Naive thymus-derived CD8-positive, alpha-beta T cell (primary cell): ENCODE measurements at regions not wholly inside any gene's neighbourhood (a gene's known extent, or its start where the extent isn't known, plus 50 kb on each side); places are given as distances from the start of the nearest gene placed in this dataset.

Experiments used
- ATAC-seq, 2 donors: fragments of 150-1000 bp; cut with Tn5 transposase in 1 of 2; sonication (Bioruptor Pico), chemical (Tn5 transposase) in 1 of 2; 1 replicate in 1 of 2; 2 replicates in 1 of 2; pipeline ENCODE4 v1.10.0; 2021; ENCODE audit warnings: mild to moderate bottlenecking in 2 of 2, moderate library complexity in 2 of 2
- POLR2A ChIA-PET: fragments of 350-600 bp; sonication (Branson Sonifier 250); formaldehyde crosslinking; loops from one replicate; lab custom pipeline; 2021; ENCODE audit warnings: antibody characterized with exemption; lab: Charles Lee
- DNase-seq, 10 donors: peaks; one replicate each; pipeline versions ENCODE4 v3.0.0 to v3.0.0-alpha.2; 2020 to 2022
- H3K27ac Mint-ChIP-seq, 10 donors: one replicate each; pipeline ENCODE4 v1.8.0; 2020 to 2022; ENCODE audit warnings: mild to moderate bottlenecking in 10 of 10, mixed read lengths in 10 of 10, moderate library complexity in 4 of 10, inconsistent platforms in 1 of 10
- H3K27me3 Mint-ChIP-seq, 5 donors: one replicate each; pipeline ENCODE4 v1.8.0; 2021 to 2022; ENCODE audit warnings: mixed read lengths in 5 of 5
- H3K36me3 Mint-ChIP-seq, 3 donors: one replicate each; pipeline ENCODE4 v1.8.0; 2020 to 2022; ENCODE audit warnings: mixed read lengths in 3 of 3, mild to moderate bottlenecking in 2 of 3, inconsistent platforms in 1 of 3
- H3K4me1 Mint-ChIP-seq, 4 donors: one replicate each; pipeline ENCODE4 v1.8.0; 2021 to 2022; ENCODE audit warnings: mixed read lengths in 4 of 4
- H3K4me3 Mint-ChIP-seq, 10 donors: one replicate each; pipeline ENCODE4 v1.8.0; 2020 to 2022; ENCODE audit warnings: mild to moderate bottlenecking in 10 of 10, mixed read lengths in 10 of 10, moderate library complexity in 6 of 10, inconsistent platforms in 1 of 10
- H3K9me3 Mint-ChIP-seq, 9 donors: one replicate each; pipeline ENCODE4 v1.8.0; 2020 to 2022; ENCODE audit warnings: mixed read lengths in 9 of 9, mild to moderate bottlenecking in 3 of 9, inconsistent platforms in 1 of 9, moderate library complexity in 1 of 9

DNA sequence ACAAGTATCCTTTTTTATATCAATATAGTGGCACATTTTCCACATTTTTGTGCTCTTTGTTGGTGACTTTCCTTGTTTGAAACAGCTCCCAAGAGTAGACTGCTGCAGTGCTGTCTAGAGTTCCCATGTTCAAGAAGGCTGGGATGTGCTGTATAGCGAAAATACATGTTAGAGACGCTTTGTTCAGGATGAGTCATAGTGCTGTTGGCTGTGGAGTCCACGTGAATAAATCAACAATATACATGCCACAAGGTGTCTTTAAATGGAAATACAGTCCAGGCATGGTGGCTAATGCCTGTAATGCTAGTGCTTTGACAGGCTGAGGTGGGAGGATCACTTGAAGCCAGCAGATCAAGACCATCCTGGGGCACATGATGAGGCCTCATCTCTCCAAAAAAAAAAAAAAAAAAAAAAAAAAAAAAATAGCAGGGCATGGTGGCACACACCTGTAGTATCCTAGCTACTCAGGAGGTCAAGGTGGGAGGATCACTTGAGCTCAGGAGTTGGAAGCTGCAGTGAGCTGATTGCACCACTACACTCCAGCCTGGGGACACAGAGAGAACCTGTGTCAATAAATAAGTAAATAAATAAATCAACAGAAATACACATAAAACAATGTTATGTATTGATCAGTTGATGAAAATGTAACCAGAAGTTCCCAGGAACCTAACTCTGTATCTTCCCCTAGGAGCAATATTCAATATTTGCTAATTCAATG, 256.8 kb upstream of the STS start:
- H3K36me3 Mint-ChIP-seq, result peaks cover 0 to 9% (median 0%) of the 10 kb centered on the region in 3 donors
- DNase-seq (no peak), ATAC-seq (no peak)
- H3K27ac Mint-ChIP-seq, result no peak overlapping the region
- H3K27me3 Mint-ChIP-seq, result no peaks in the 10 kb centered on the region
- POLR2A ChIA-PET, result no interaction called here
- no peak overlapping the region for H3K4me3 Mint-ChIP-seq
- H3K4me1 Mint-ChIP-seq, result peaks cover 0 to 3% (median 0%) of the 10 kb centered on the region in 4 donors
- peaks cover 0 to 19% (median 9%) of the 10 kb centered on the region in 9 donors for H3K9me3 Mint-ChIP-seq

DNA sequence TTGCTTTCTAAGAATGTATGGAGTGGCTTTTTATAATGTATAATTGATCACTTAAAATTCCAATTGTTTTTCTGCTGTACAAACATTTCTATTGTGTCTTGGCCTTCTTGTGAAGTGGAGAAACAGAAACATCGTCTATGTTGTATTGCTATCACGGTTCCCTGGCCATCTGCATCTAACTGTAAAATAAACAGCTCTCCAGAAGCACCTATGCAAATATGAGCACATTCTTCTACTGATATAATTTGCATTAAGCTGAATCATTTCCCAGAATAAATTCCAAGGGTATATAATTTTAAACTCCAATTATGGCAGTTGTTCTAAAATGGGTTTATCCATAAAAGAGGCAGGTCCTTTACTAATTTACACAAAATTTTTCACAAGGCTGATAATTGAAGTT, 261.6 kb upstream of the STS start:
- no peak for DNase-seq
- ATAC-seq, result no peak
- H3K27me3 Mint-ChIP-seq, result no peaks in the 10 kb centered on the region
- POLR2A ChIA-PET, result no interaction called here
- H3K4me1 Mint-ChIP-seq, result no peaks in the 10 kb centered on the region
- no peak overlapping the region for H3K27ac Mint-ChIP-seq
- H3K9me3 Mint-ChIP-seq, result peaks cover 0 to 4% (median 0%) of the 10 kb centered on the region in 9 donors
- no peaks in the 10 kb centered on the region for H3K36me3 Mint-ChIP-seq
- H3K4me3 Mint-ChIP-seq, result no peak overlapping the region

DNA sequence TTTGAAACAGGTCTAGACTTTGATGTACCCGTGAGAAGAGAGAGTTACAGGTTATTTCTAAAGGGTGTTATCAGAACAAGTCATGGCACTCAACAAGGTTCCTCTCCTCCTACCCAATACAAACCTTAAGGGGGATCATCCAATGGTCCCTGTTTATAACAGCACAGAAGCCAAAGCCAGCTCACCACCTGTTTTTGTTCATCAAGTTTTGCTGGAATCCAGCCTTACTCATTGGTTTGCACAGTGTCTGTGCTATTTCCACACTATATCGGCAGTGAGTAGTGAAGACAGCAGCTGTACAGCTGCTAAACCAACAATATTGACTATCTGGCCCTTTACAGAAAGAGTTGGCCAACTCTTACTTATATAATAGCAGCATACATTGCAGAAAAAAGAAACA, 262.1 kb upstream of the STS start:
- H3K9me3 Mint-ChIP-seq, result peaks cover 0 to 4% (median 0%) of the 10 kb centered on the region in 9 donors
- H3K27me3 Mint-ChIP-seq, result no peaks in the 10 kb centered on the region
- ATAC-seq, result no peak
- H3K27ac Mint-ChIP-seq, result no peak overlapping the region
- H3K4me1 Mint-ChIP-seq, result no peaks in the 10 kb centered on the region
- no peaks in the 10 kb centered on the region for H3K36me3 Mint-ChIP-seq
- POLR2A ChIA-PET, result no interaction called here
- no peak for DNase-seq
- H3K4me3 Mint-ChIP-seq, result no peak overlapping the region

DNA sequence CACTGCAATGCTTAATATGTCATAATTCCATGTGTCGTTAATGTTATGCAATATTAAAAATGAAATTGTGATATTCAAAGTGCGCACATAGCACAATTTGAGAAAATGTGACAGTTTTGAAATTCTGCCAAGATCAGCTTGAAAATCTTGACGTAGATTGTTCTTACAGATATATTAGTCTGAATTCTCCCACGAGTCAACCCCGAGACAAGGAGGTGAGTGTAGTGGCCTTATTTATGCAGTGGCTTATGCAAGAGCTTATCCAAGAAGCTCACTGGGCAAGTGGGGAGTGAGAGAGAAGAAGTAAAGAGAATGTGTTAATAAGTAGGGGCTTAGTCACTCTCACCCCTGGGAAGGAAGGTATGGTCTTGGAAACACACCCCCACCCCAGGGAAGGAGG, 286.1 kb upstream of the STS start:
- POLR2A ChIA-PET, result no interaction called here
- H3K27ac Mint-ChIP-seq, result no peak overlapping the region
- H3K4me3 Mint-ChIP-seq, result no peak overlapping the region
- DNase-seq (no peak), ATAC-seq (no peak)
- H3K9me3 Mint-ChIP-seq, result peaks cover 0 to 43% (median 11%) of the 10 kb centered on the region in 9 donors
- H3K4me1 Mint-ChIP-seq, result no peaks in the 10 kb centered on the region
- peaks cover 0 to 33% (median 2%) of the 10 kb centered on the region in 3 donors for H3K36me3 Mint-ChIP-seq
- no peaks in the 10 kb centered on the region for H3K27me3 Mint-ChIP-seq

DNA sequence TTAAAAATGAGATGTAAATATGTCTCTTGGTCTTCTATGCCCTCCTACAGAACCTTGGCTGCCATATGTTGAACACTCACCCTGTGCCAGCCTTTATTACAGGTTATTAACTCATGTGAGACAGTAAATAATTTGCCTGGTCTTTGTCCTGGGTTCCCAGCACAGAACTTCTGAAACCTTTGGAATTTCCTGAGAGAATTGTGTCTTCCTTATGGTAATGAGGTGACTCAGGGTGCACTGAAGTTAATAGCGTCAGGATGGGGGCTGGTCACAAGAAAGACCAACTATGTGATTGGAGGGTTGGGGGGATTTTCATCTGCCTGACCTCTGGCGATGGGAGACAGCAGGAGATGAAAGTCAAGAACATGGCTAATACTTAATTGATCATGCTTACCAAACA, 289.8 kb upstream of the STS start:
- ATAC-seq (no peak), DNase-seq (no peak)
- peaks cover 0 to 28% (median 9%) of the 10 kb centered on the region in 9 donors for H3K9me3 Mint-ChIP-seq
- peaks cover 0 to 24% (median 2%) of the 10 kb centered on the region in 3 donors for H3K36me3 Mint-ChIP-seq
- H3K27ac Mint-ChIP-seq, result no peak overlapping the region
- no peaks in the 10 kb centered on the region for H3K4me1 Mint-ChIP-seq
- no peaks in the 10 kb centered on the region for H3K27me3 Mint-ChIP-seq
- POLR2A ChIA-PET, result no interaction called here
- no peak overlapping the region for H3K4me3 Mint-ChIP-seq

DNA sequence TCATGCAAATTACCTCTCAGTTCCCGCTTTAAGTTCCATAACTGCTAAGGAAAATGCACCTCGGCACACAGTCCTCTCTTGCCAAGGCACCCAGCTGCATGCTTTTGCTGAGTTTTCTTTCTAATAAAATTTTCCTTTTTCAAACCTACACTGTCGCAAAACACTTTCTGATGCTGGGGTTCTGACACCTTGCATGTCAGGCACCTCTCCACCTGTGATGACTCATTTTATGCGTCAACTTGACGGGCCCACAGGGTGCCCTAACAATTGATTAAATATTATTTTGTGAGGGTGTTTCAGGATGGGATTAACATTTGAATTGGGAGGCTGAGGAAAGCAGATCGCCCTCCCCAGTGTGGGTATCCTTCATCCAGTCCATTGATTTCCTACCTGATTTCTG, 291.0 kb upstream of the STS start:
- Mint-ChIP-seq H3K4me1 (no peaks in the 10 kb centered on the region), H3K9me3 (peaks cover 0 to 25% (median 9%) of the 10 kb centered on the region in 9 donors), H3K4me3 (no peak overlapping the region), H3K27ac (no peak overlapping the region), H3K27me3 (no peaks in the 10 kb centered on the region), H3K36me3 (peaks cover 0 to 22% (median 2%) of the 10 kb centered on the region in 3 donors)
- DNase-seq, result no peak
- ATAC-seq, result no peak
- POLR2A ChIA-PET, result no interaction called here

DNA sequence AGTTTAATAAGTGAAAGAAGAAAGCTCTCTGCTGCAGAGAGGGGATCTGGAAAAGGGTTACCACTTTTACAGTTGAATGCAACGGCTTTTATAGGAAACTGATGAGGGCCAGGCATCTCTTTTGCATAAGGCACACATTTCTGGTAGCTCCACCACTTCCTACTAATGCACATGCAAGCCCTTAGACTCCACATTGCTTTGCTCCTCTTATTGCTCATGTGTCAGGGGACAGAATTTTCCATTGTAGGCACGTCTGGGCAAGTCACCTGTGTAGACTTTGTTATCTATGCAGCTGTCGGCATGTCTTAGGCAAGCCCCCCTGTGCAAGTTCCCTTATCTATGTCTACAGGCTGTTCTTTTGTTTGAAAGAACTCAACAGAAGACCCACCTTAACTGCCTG, 294.6 kb upstream of the STS start:
- no peaks in the 10 kb centered on the region for H3K27me3 Mint-ChIP-seq
- H3K27ac Mint-ChIP-seq, result no peak overlapping the region
- no peak overlapping the region for H3K4me3 Mint-ChIP-seq
- peaks cover 0 to 5% (median 0%) of the 10 kb centered on the region in 9 donors for H3K9me3 Mint-ChIP-seq
- POLR2A ChIA-PET, result no interaction called here
- H3K4me1 Mint-ChIP-seq, result no peaks in the 10 kb centered on the region
- no peaks in the 10 kb centered on the region for H3K36me3 Mint-ChIP-seq
- DNase-seq, result no peak
- ATAC-seq, result no peak

DNA sequence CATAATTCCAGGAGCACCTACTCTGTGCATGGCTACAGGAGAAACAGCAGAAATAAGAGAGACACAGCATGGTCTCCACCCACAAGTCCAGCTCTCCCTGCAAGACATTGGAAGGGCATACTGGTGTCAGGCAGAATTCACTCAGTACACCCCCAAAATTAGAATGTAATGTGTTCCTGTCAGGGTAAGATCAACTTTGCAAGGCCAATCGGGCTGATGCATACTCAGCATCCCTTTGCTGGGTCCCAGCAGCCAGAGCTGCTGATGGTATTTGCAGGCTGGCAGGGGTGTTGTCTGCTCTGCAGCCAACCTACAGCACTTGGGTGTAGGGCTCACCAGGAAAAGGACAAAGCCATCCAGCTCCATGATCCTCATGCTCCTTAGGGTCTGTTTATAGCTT, 295.4 kb upstream of the STS start:
- no peak for ATAC-seq
- H3K9me3 Mint-ChIP-seq, result peaks cover 0 to 9% (median 0%) of the 10 kb centered on the region in 9 donors
- no peaks in the 10 kb centered on the region for H3K4me1 Mint-ChIP-seq
- POLR2A ChIA-PET, result no interaction called here
- H3K27ac Mint-ChIP-seq, result no peak overlapping the region
- no peaks in the 10 kb centered on the region for H3K36me3 Mint-ChIP-seq
- no peak overlapping the region for H3K4me3 Mint-ChIP-seq
- no peak for DNase-seq
- no peaks in the 10 kb centered on the region for H3K27me3 Mint-ChIP-seq

DNA sequence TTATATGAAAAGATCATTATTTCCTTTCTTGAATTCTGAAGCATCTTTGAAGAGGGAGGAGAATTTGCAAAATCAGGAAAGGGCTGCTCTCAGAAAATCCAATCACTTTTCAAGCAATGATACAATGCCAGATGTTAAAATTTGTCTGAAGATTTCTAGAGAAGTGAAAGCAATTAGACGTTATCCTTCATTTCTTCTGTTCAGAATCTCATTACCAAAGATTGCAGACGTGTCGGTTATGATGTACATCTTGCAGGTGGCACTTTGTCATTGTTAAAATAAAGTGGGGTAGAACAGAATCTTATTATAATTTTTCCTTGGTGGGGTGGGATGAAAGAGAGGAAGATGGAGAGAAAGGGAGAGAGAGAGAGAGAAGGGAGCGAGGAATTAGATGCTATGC, 296.4 kb upstream of the STS start:
- H3K27me3 Mint-ChIP-seq, result no peaks in the 10 kb centered on the region
- H3K9me3 Mint-ChIP-seq, result peaks cover 0 to 10% (median 0%) of the 10 kb centered on the region in 9 donors
- no peak for DNase-seq
- ATAC-seq, result no peak
- H3K4me1 Mint-ChIP-seq, result no peaks in the 10 kb centered on the region
- no peak overlapping the region for H3K27ac Mint-ChIP-seq
- H3K36me3 Mint-ChIP-seq, result peaks cover 0 to 3% (median 0%) of the 10 kb centered on the region in 3 donors
- H3K4me3 Mint-ChIP-seq, result no peak overlapping the region
- POLR2A ChIA-PET, result no interaction called here

DNA sequence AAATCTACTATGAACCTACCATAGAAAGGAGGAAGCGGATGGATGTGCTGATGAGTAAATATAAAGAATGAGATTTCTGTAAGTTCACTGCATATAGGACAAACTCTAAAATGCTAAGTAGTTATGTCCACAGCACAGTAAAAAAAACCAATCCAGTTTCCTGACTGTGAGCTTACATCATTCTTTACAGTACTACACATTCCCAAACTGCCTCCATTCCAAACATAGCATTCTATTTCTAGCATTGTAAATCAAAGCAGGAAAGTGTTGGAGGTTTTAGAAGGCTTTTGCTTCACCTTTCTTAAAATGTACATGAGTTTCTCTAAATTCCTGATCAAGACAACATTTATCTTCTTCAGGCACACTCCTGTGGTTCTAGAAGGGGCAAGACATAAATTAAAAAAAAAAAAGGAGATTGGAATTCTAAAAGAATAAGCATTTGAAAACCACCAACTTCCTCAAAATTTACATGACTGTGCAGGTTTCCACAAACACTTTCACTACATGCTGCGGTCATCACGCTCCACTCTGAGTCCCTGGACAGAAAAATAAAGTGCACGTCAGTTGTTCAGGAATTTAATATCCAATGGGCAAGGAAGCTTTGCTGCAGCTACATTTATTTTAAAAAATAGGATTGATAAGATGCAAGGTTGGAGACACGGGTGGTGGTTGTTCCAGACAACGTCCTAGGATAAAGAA, 297.6 kb upstream of the STS start:
- DNase-seq (no peak), ATAC-seq (no peak)
- POLR2A ChIA-PET, result no interaction called here
- Mint-ChIP-seq H3K9me3 (peaks cover 0 to 12% (median 0%) of the 10 kb centered on the region in 9 donors), H3K27ac (no peak overlapping the region), H3K4me3 (no peak overlapping the region), H3K4me1 (no peaks in the 10 kb centered on the region), H3K27me3 (no peaks in the 10 kb centered on the region), H3K36me3 (peaks cover 0 to 3% (median 0%) of the 10 kb centered on the region in 3 donors)

DNA sequence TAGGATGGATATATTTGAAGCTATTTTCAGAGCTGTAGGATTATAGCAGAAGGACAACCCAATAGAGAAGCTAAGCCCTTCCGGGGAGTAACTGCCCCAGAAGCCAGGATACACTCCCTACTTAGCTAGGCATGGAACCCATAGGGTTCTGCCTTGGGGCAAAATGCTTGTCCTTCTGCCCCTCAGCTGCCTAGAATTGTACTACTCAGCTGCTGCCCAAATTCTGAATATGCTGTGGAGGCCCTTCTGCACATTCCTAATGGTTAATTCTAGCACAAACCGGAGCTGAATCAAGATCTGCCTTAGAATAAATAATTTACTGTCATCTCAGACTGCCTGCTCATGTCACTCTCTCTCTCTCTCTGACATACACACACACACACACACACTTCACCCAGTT, 297.7 kb upstream of the VCX3A start:
- DNase-seq, result no peak
- Mint-ChIP-seq H3K4me3 (no peak overlapping the region), H3K27me3 (peaks cover 0 to 4% (median 0%) of the 10 kb centered on the region in 5 donors), H3K27ac (no peak overlapping the region), H3K9me3 (no peaks in the 10 kb centered on the region), H3K4me1 (no peaks in the 10 kb centered on the region), H3K36me3 (no peaks in the 10 kb centered on the region)
- POLR2A ChIA-PET, result no interaction called here
- ATAC-seq, result no peak

DNA sequence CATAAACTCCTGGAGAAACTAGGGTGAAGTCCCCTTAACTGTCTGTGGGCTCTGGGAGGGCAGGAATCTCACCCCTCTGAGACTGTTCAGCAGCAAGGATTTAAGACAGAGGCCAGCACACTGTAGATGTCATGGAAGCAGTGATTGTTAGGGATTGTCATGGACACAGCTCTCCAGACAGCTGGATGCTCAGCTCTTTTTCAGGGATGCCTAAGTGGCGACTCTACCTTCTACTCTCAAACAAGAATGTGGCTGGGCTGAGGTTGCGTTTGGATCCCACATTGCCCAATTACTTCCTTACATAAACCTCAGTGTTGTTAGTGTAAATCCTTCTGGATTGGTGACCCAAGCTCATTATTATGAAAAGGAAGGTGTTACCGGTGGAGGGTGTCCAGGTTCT, 291.9 kb upstream of the VCX3A start:
- H3K4me1 Mint-ChIP-seq, result no peaks in the 10 kb centered on the region
- DNase-seq, result no peak
- no peak overlapping the region for H3K4me3 Mint-ChIP-seq
- POLR2A ChIA-PET, result no interaction called here
- no peak overlapping the region for H3K27ac Mint-ChIP-seq
- peaks cover 0 to 9% (median 0%) of the 10 kb centered on the region in 3 donors for H3K36me3 Mint-ChIP-seq
- peaks cover 0 to 4% (median 0%) of the 10 kb centered on the region in 9 donors for H3K9me3 Mint-ChIP-seq
- peaks cover 0 to 1% (median 0%) of the 10 kb centered on the region in 5 donors for H3K27me3 Mint-ChIP-seq
- ATAC-seq, result no peak

DNA sequence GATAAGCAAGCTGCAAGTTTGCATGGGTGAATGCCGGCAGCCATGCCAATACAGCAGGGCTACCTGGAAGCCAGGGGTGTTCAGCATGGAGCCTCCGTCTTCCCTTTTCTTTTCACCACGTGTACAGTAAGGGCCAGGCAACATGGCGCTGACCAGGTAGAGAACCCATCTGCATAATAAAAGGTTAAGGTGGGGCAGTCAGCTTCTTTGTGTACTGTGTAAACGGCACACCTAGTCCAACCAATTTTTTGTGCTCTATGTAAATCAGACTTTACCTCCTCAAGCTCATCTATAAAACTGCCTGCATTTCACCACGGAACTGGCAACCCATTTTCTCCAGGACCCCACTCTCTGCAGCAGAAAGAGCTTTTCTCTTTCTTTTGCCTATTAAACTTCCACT, 286.8 kb upstream of the VCX3A start:
- H3K27ac Mint-ChIP-seq, result peak overlapping the region in 1 of 10 donors; percentile 12
- H3K27me3 Mint-ChIP-seq, result no peaks in the 10 kb centered on the region
- peaks cover 0 to 9% (median 0%) of the 10 kb centered on the region in 3 donors for H3K36me3 Mint-ChIP-seq
- peaks cover 0 to 8% (median 0%) of the 10 kb centered on the region in 9 donors for H3K9me3 Mint-ChIP-seq
- ATAC-seq (no peak), DNase-seq (no peak)
- POLR2A ChIA-PET, result no interaction called here
- H3K4me3 Mint-ChIP-seq, result no peak overlapping the region
- H3K4me1 Mint-ChIP-seq, result no peaks in the 10 kb centered on the region
